ENCODE measurements at regions not wholly inside any gene's neighbourhood (a gene's known extent, or its start where the extent isn't known, plus 50 kb on each side); places are given as distances from the start of the nearest gene placed in this dataset.

DNA sequence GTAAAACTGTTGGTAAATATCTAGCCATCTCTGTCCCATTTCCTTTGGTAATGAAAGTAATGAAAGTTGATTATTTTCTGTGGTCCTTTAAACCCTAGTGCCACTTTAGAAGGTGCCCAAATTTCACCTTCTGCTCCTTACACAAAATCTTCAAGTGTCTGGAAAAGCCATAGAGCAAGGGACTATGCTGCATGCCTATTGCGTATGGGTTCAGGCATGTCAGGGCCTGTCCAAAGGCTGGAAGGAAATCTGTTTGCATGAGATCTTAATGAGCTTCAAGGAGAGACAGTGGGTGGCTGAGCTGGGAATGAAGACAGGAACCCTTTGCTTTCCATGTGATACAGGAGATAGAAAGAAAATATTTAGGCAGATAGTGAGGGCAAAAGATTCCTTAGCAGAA is 66.6 kb upstream of the CCN6 start:
- DNase-seq, result no peak

DNA sequence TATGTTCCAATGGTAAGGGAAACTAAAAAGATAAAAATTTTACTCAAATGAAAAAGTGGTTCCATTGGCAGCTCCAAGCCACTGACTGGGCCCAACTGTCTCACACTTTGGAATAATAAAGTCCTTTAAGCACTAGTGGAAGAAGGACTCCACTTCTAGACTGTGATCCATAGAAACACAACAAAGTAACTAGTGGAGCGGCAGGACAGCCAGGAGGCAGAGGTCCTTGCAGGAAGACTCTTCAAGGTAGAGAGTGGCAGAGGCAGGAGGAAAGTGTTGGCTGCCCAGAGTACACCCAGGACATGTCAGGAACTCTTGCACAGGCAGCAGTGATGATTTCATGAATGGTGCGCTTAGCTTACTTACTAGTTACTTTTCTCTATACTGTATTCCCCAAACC is 65.0 kb upstream of the CCN6 start:
- DNase-seq, result no peak

DNA sequence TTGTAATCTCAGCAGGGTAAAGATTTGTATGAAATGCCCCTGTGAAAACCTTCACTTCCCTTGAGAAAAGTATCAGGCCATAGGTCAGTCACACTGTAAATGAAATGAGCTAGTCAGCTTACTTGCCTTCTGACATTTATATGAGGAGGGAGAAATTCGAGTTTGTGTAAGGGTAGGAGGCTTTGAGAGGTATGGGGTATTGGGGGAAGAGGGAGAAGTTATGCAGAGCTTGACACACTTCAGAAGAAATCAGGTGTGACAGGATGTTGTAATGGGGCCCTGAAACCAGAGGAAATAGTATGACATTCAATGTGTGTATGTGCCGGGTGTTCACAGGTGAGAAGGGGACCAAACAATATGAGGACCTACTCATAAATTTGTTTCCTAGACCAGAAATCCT is 64.2 kb upstream of the CCN6 start:
- DNase-seq, result no peak

DNA sequence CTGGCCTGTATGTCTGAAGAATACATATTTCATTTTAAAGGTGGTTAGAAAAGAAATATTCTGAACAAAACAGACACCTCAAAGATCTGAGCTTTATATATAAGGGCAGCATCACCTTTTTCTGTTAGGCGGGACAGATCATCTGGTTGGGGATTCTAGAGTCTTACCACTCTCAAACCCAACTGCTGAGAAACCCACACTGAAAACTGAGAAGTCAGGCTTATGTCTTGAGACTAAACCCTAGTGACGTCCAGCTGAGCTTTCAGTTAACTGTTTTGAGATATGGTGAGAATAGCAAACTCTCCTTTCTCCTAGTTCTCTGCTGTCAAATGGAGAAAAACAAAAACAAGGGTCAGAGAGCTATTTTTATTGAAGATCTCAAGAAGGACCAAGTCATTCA is 63.7 kb upstream of the CCN6 start:
- no peak for DNase-seq

DNA sequence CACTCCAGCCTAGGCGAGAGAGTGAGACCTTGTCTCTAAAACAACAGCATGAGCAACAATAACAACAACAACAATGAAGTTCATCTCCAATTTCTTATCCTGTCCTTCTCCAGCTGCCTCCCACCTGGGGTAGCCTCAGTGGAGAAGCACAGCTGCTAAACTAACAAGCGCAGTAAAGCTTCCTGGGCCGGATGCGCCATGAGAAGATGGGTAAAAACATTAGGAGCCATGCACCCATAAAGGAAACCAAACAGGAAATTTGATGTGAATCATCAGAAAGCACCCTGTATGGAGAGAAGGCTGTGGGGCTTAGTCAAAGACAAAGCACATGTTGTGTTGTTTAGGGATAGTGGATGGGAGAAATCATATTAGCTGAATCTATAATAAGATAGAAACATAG is 61.1 kb upstream of the CCN6 start:
- no peak for DNase-seq

DNA sequence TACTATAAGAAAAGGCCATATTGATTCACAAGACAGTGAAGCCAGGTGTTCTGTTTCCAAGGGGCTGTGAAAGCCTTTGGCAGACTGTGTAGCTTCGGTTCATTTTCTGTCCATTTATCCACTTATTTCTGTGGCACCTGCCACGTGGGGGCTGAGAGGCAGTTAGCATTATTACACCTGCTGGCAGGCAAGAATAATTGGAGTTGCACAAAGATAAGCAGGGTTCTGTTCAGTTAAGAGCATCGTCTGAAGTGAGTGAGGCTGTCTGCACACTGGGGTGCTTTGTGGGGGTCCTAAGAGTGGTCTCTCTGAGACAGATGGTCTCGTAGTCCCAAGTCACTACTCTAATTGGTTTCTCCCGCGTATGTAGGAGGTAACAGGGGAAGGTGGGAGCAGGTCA is 60.6 kb upstream of the CCN6 start:
- no peak for DNase-seq

DNA sequence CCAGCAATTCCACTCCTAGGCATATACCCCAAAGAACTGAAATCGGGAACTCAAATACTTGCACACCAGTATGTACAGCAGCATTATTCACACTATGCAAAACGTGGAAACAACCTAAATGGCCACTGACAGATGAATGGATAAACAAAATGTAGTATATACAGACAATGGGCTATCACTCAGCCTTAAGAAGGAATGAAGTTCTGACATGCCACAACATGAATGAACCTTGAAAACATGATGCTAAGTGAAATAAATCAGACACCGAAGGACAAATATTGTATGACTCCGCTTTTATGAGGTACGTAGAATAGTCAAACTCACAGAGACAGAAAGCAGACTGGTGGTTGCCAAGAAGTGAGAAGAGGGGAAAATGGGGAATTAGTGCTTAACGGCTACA is 59.1 kb upstream of the CCN6 start:
- DNase-seq, result no peak

DNA sequence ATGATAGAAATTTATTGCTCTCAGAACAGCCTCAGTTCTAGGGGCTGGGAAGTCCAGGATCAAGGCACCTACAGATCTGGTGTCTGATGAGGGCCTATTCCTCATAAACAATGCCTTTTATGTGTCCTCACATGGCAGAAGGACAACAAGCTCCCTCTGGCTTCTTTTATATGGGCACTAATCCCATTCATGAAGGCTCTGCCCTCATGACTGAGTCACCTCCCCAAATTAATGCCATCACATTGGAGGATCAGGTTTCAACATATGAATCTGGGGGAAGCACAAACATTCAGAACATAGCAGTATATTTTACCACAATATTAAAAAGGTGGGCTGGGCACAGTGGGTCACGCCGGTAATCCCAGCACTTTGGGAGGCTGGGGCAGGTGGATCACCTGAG is 58.5 kb upstream of the CCN6 start:
- DNase-seq, result no peak

DNA sequence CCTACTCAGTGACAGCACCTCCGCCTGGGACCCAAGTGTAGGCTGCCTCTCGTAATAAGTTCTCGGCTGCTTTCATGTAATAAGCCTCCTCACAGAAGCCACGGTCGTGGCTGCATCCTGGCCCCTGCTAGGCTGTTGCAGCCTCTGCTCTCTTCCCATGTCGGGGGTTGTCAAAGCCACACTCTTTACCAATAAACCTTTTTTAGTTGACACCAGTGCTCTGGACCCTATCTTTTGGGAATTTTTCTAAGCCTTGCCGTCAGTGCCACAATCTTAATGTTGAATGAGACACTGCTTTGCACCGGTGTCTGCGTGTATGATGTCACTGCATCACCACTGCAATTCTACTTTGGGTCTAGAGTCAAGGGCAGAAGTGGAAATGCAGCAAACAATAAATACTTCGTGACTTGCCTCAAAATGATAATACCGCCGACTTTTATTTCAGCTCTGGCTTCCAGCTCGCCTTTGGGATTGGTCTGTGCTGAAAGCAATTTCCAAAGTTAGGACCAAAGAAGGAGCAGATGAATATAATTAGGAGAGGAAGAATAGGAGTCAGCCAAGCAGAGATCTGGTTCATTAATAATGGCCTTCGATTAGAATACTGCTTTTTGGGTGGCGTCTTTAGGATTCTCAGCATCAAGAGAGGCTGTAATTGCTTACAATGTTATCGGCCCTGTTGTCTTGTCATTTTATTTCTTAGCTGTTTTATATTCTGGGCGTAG is 57.6 kb upstream of the CCN6 start:
- DNase-seq, result peak in 2 of 3 donors; percentile 70 to 87

DNA sequence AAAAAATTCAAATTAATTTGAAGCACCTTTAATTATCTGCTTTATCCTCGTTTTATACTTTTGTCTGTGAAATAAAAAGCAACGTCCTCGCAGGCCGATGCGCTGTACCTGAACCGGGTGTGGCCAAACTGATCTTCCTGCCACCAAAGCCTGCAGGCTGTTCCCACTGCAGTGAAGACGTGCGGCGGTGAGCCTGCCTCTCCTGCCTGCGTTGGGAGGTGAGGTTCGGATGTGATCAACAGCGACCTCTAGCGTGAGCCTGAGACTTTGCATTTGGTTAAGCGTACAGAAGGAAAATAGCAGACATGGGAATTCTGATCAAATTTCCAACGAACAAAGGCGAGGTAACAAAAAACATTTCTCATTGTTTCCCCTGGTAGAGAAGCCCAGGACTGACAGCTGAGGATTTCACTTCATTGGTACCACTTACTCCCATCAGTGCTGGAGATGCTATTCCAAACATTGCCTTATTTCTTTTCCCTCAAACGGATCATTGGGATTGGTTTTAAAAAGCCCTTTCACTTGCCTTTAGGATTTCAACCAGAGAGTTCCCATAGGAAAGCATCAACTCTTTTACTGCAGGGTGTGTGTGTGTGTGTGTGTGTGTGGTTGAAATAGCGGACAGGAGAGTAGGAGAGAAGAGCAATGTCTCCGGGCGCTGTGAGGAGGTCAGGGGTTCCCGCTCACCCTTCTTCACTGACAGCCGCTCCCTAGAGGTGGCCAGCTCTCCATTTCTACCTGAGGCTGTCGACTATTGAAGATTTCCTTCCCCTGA is 56.6 kb upstream of the CCN6 start:
- DNase-seq, result peak; percentile 81 to 95 (median 92)

DNA sequence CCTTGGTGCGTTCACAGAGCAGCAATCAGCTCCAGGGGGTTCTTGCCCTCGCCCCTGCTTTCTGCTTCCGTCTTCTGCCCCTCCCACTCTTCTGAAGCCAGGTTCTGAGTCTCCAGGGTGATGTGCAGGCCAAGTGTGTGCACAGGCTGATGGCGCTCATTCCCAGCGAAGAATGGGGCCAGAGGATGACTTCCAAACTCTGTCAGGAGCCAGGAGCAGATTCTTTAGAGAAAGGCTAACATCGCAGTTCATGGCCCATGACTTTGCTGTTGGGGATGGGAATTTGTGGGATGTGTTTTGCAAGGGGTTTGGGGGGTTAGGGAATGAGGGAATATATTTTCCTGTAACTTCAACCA is 56.1 kb upstream of the CCN6 start:
- peak in 2 of 3 donors; percentile 85 to 94 for DNase-seq

DNA sequence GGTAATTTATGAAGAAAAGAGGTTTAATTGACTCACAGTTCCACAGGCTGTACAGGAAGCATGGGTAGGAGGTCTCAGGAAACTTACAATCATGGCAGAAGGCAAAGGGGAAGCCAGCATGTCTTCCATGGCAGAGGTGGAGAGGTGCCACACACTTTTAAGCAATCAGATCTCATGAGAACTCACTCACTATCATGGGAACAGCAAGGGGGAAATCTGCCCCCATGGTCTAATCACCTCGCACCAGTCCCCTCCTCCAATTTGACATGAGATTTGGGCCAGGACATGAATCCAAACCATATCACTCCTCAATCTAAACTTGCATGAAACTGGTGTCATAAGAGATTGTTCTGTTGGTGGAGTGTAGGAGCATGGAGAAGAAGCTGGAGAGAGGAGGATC is 51.6 kb upstream of the CCN6 start:
- no peak for DNase-seq

Measured in muscle of back (tissue), 3 donors.